ENCODE measurements at regions not wholly inside any gene's neighbourhood (a gene's known extent, or its start where the extent isn't known, plus 50 kb on each side); places are given as distances from the start of the nearest gene placed in this dataset.

- no peak for DNase-seq
These were observed 132.3 kb downstream of the TINAG start for GRCh38 chr6:54440549-54440948.

- DNase-seq = no peak
These were observed 132.8 kb downstream of the TINAG start for GRCh38 chr6:54441020-54441419.

- no peak for DNase-seq
These were observed 133.5 kb downstream of the TINAG start for GRCh38 chr6:54441687-54442248.

GRCh38 chr6:54445207-54445606 is 137.0 kb downstream of the TINAG start:
- no peak for DNase-seq

- no peak for DNase-seq
These were observed 140.4 kb downstream of the TINAG start for GRCh38 chr6:54448617-54449016.

GRCh38 chr6:54451516-54451915 is 143.3 kb downstream of the TINAG start:
- no peak for DNase-seq

- no peak for DNase-seq
These were observed 155.2 kb downstream of the TINAG start for GRCh38 chr6:54463354-54464024.

GRCh38 chr6:54465649-54466300 is 157.5 kb downstream of the TINAG start:
- no peak for DNase-seq

GRCh38 chr6:54467384-54467783 is 159.1 kb downstream of the TINAG start:
- DNase-seq = no peak

- no peak for DNase-seq
These were observed 165.1 kb downstream of the TINAG start for GRCh38 chr6:54473328-54473727.

- no peak for DNase-seq
These were observed 166.7 kb downstream of the TINAG start for GRCh38 chr6:54474898-54475297.

- no peak for DNase-seq
These were observed 172.8 kb downstream of the TINAG start for GRCh38 chr6:54481091-54481490.

GRCh38 chr6:54491431-54491830 is 183.2 kb downstream of the TINAG start:
- no peak for DNase-seq

GRCh38 chr6:54493138-54493537 is 184.9 kb downstream of the TINAG start:
- peak in 1 of 51 donors; percentile 13 for DNase-seq

- no peak for DNase-seq
These were observed 194.9 kb downstream of the TINAG start for GRCh38 chr6:54503144-54503543.

- no peak for DNase-seq
These were observed 206.8 kb downstream of the TINAG start for GRCh38 chr6:54515013-54515412.

- no peak for DNase-seq
These were observed 207.5 kb downstream of the TINAG start for GRCh38 chr6:54515713-54516112.

GRCh38 chr6:54516321-54516720 is 208.1 kb downstream of the TINAG start:
- DNase-seq = no peak

GRCh38 chr6:54519161-54519560 is 210.9 kb downstream of the TINAG start:
- DNase-seq = no peak

- DNase-seq = no peak
These were observed 217.5 kb downstream of the TINAG start for GRCh38 chr6:54525731-54526130.

GRCh38 chr6:54533567-54533966 is 225.3 kb downstream of the TINAG start:
- DNase-seq = no peak

- no peak for DNase-seq
These were observed 227.3 kb downstream of the TINAG start for GRCh38 chr6:54535568-54535967.

- DNase-seq = no peak
These were observed 233.3 kb downstream of the TINAG start for GRCh38 chr6:54541541-54541940.
